ENCODE measurements at regions not wholly inside any gene's neighbourhood (a gene's known extent, or its start where the extent isn't known, plus 50 kb on each side); places are given as distances from the start of the nearest gene placed in this dataset.
"Not testable (repeated sequence)": the region's sequence is repeated elsewhere in the genome, so short reads cannot be mapped to it uniquely, and the experiment has no call there.

- no peak for DNase-seq
Measured at GRCh38 chr5:27969157-27969556, 930.8 kb upstream of the CDH9 start.

- DNase-seq, result no peak
Measured at GRCh38 chr5:27963050-27963783, 924.8 kb upstream of the CDH9 start.

GRCh38 chr5:27962198-27962597 is 923.8 kb upstream of the CDH9 start:
- DNase-seq, result no peak

- DNase-seq, result peak; percentile 72
Measured at GRCh38 chr5:27947088-27947487, 908.7 kb upstream of the CDH9 start.

GRCh38 chr5:27944471-27944870 is 906.1 kb upstream of the CDH9 start:
- DNase-seq, result no peak

GRCh38 chr5:27938989-27939388 is 900.6 kb upstream of the CDH9 start:
- no peak for DNase-seq

GRCh38 chr5:27928060-27928459 is 889.7 kb upstream of the CDH9 start:
- no peak for DNase-seq

GRCh38 chr5:27911216-27911615 is 872.8 kb upstream of the CDH9 start:
- no peak for DNase-seq

GRCh38 chr5:27908341-27908740 is 870.0 kb upstream of the CDH9 start:
- DNase-seq, result no peak

GRCh38 chr5:27906931-27907601 is 868.7 kb upstream of the CDH9 start:
- no peak for DNase-seq

GRCh38 chr5:27906481-27906880 is 868.1 kb upstream of the CDH9 start:
- no peak for DNase-seq

- no peak for DNase-seq
Measured at GRCh38 chr5:27900761-27901160, 862.4 kb upstream of the CDH9 start.

GRCh38 chr5:27876071-27876470 is 837.7 kb upstream of the CDH9 start:
- DNase-seq, result no peak

GRCh38 chr5:27875148-27875547 is 836.8 kb upstream of the CDH9 start:
- DNase-seq, result no peak

GRCh38 chr5:27868292-27868691 is 829.9 kb upstream of the CDH9 start:
- no peak for DNase-seq

- DNase-seq, result no peak
Measured at GRCh38 chr5:27855491-27855890, 817.1 kb upstream of the CDH9 start.

GRCh38 chr5:27854243-27854852 is 816.0 kb upstream of the CDH9 start:
- no peak for DNase-seq

- no peak for DNase-seq
Measured at GRCh38 chr5:27845248-27845647, 806.9 kb upstream of the CDH9 start.

GRCh38 chr5:27836704-27837103 is 798.3 kb upstream of the CDH9 start:
- not testable (repeated sequence) for DNase-seq

GRCh38 chr5:27832886-27833285 is 794.5 kb upstream of the CDH9 start:
- DNase-seq, result no peak

GRCh38 chr5:27830546-27830945 is 792.2 kb upstream of the CDH9 start:
- DNase-seq, result no peak

GRCh38 chr5:27821681-27822080 is 783.3 kb upstream of the CDH9 start:
- no peak for DNase-seq

GRCh38 chr5:27818888-27819287 is 780.5 kb upstream of the CDH9 start:
- DNase-seq, result no peak

- DNase-seq, result no peak
Measured at GRCh38 chr5:27814983-27815382, 776.6 kb upstream of the CDH9 start.
